AG09309 (cell line): ENCODE measurements at regions not wholly inside any gene's neighbourhood (a gene's known extent, or its start where the extent isn't known, plus 50 kb on each side); places are given as distances from the start of the nearest gene placed in this dataset.

ENCODE experiments used
- DNase-seq: peaks from one replicate; pipeline ENCODE4 v3.0.0-alpha.2; 2010; ENCODE audit warnings: low read depth
- H3K4me3 ChIP-seq: 2 replicates; pipeline ENCODE4 v1.5.1; 2011; ENCODE audit warnings: mild to moderate bottlenecking, low read depth, low read length, moderate library complexity; ENCODE audit not compliant: control insufficient read depth
- CTCF ChIP-seq: IDR thresholded peaks from 2 replicates; pipeline ENCODE4 v1.5.1; 2011; ENCODE audit warnings: mild to moderate bottlenecking, low read depth, low read length, inconsistent platforms; ENCODE audit not compliant: insufficient read depth, control insufficient read depth; ENCODE audit errors: missing control alignments

DNA sequence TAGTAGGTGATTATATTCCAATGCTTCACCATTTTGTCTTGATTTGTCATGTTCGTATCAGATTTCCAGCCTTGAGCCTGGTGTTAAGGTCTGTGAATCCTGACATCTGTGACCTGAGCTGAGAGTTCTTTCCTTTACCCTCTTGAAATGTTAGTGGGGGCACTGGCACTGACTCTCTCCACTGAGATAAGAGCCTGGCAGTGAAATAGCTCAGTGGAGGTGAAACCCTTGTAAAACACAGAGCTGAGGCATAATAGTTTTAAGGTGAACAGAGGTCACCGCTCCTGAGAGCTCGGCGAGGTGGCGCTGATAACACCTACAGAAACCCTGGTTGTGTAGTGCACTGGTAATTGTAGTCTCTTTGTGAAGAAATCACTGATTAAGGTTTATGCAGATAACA is 748.2 kb downstream of the DIAPH3 start:
- DNase-seq, result no peak
- H3K4me3 ChIP-seq, result no peak overlapping the region
- no peak for TF ChIP-seq CTCF

DNA sequence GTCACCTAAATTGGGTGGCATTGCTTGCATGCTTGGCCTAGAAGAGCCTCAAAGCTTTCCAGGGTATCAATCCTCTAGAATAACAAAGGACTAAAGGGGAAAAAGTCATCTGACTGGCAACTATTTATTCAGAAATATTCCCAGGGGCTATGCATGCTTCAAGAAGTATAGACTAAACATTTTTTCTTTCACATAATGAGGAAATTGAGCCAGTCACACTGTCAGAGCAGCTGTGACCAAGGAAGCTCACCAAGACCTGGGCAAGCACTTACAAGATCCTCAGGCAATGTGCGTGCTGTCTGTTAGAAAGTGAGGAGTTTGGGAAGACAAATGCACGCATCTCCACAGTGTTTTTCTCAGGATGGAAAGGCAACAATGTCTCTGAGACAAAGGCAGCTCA is 747.2 kb downstream of the DIAPH3 start:
- no peak for TF ChIP-seq CTCF
- no peak overlapping the region for H3K4me3 ChIP-seq
- DNase-seq, result no peak

DNA sequence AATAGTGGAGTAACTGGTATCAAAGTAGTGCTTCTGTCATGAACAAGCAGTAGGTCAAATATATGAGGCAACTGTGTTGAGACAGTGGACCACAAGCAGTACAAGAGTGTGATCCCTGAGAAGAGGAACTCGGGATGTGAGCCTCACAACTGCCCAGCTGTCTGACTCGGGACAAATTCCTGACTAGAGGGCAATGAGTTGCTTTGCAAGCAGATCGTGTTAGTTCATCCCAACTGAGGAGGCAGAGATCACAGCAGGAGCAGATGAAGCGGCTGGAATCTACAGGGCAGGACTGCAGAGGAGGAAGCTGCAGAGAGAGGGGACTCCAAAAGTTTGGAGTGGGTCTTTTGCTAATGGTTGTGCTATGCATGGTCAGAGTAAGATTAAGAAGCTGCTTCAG is 741.1 kb downstream of the DIAPH3 start:
- DNase-seq, result no peak

GRCh38 chr13:59423708-59424340 is 739.9 kb downstream of the DIAPH3 start:
- DNase-seq, result no peak
- TF ChIP-seq CTCF, result no peak
- H3K4me3 ChIP-seq, result no peak overlapping the region

More for the DNA sequence above, 741.1 kb downstream of the DIAPH3 start:
- H3K4me3 ChIP-seq, result no peak overlapping the region
- no peak for TF ChIP-seq CTCF

DNA sequence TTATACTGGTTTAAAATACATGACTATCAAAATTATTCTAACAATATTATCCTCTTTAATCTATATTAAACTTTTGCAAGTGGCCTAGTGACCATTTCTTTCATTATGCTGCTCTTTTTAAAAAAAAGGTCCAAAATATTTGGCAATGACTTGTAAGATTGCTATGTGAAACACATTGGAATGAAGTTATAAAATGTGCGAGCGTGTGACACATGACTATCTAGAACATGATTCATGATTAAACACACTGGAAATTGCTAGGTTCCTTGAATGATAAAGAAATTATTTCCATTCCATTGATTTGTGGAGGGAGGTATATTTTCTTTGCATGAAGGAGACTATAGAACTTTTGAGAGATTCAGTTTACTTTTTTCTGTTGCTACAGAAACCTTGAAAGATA is 739.1 kb downstream of the DIAPH3 start:
- peak; percentile 32 for DNase-seq
- no peak for TF ChIP-seq CTCF
- no peak overlapping the region for H3K4me3 ChIP-seq

- TF ChIP-seq CTCF, result no peak
- no peak overlapping the region for H3K4me3 ChIP-seq
- peak; percentile 41 for DNase-seq
Observed at GRCh38 chr13:59425211-59425741, 738.5 kb downstream of the DIAPH3 start.
